Neuronal stem cell (in vitro differentiated cells): ENCODE measurements at regions not wholly inside any gene's neighbourhood (a gene's known extent, or its start where the extent isn't known, plus 50 kb on each side); places are given as distances from the start of the nearest gene placed in this dataset.
A peak's percentile ranks its signal among the peaks of the same experiment; 100 is the strongest.
"Not testable (repeated sequence)": the region's sequence is repeated elsewhere in the genome, so short reads cannot be mapped to it uniquely, and the experiment has no call there.

Experiments used
- DNase-seq: peaks from one replicate; pipeline ENCODE4 v3.0.0-alpha.2; 2013; ENCODE audit warnings: low spot score
- H2AFZ ChIP-seq: one replicate; pipeline ENCODE4 v1.6.1; 2013; ENCODE audit warnings: mild to moderate bottlenecking, low read length, inconsistent platforms
- H2AK5ac ChIP-seq: 2 replicates; pipeline ENCODE4 v1.6.1; 2013; ENCODE audit warnings: low read depth, mild to moderate bottlenecking, inconsistent platforms, low read length, moderate library complexity, mixed read lengths
- H2BK120ac ChIP-seq: 2 replicates; pipeline ENCODE4 v1.6.1; 2013; ENCODE audit warnings: low read depth, mild to moderate bottlenecking, inconsistent platforms, low read length, moderate library complexity, mixed read lengths
- H2BK12ac ChIP-seq: one replicate; pipeline ENCODE4 v1.6.1; 2013; ENCODE audit warnings: low read length, inconsistent platforms
- H2BK15ac ChIP-seq: 2 replicates; pipeline ENCODE4 v1.6.1; 2013; ENCODE audit warnings: mild to moderate bottlenecking, low read length, inconsistent platforms, mixed read lengths
- H2BK5ac ChIP-seq: one replicate; pipeline ENCODE4 v1.6.1; 2013; ENCODE audit warnings: inconsistent platforms, mild to moderate bottlenecking, low read length, moderate library complexity
- H3K14ac ChIP-seq: one replicate; pipeline ENCODE4 v1.6.1; 2013; ENCODE audit warnings: low read length, inconsistent platforms
- H3K18ac ChIP-seq: 2 replicates; pipeline ENCODE4 v1.6.1; 2013; ENCODE audit warnings: low read length, inconsistent platforms
- H3K23ac ChIP-seq: 2 replicates; pipeline ENCODE4 v1.6.1; 2013; ENCODE audit warnings: low read depth, mild to moderate bottlenecking, mixed read lengths, low read length, inconsistent platforms; ENCODE audit not compliant: poor library complexity
- H3K27ac ChIP-seq: replicated peaks from 3 replicates; pipeline ENCODE4 v1.5.1; 2013; ENCODE audit warnings: low read length, inconsistent platforms
- H3K27me3 ChIP-seq, 3 experiments: 2 replicates each; pipeline ENCODE4 v1.6.1; 2013; ENCODE audit warnings: low read length in 3 of 3, mild to moderate bottlenecking in 2 of 3, inconsistent platforms in 1 of 3, low read depth in 1 of 3, mixed read lengths in 1 of 3, moderate library complexity in 1 of 3; ENCODE audit not compliant: control insufficient read depth in 3 of 3, insufficient read depth in 3 of 3
- H3K36me3 ChIP-seq, 2 donors: replicated peaks in 1 of 2; 2 replicates each; pipeline ENCODE4 v1.6.1; 2013; ENCODE audit warnings: low read length in 2 of 2; ENCODE audit not compliant: control insufficient read depth in 2 of 2, insufficient read depth in 2 of 2
- H3K4ac ChIP-seq: 2 replicates; pipeline ENCODE4 v1.6.1; 2013; ENCODE audit warnings: inconsistent platforms, mild to moderate bottlenecking, low read length, moderate library complexity
- H3K4me1 ChIP-seq, 2 donors: 1 replicate in 1 of 2; 2 replicates in 1 of 2; pipeline ENCODE4 v1.6.1; 2013; ENCODE audit warnings: low read length in 2 of 2, low read depth in 1 of 2; ENCODE audit not compliant: control insufficient read depth in 2 of 2, insufficient read depth in 1 of 2
- H3K4me2 ChIP-seq: one replicate; pipeline ENCODE4 v1.6.1; 2013; ENCODE audit warnings: mild to moderate bottlenecking, low read length, inconsistent platforms; ENCODE audit not compliant: insufficient read depth, poor library complexity, severe bottlenecking
- H3K4me3 ChIP-seq, 2 donors: 2 replicates each; pipeline ENCODE4 v1.5.1; 2013; ENCODE audit warnings: low read length in 2 of 2, mild to moderate bottlenecking in 2 of 2, inconsistent platforms in 1 of 2, moderate library complexity in 1 of 2
- H3K79me1 ChIP-seq: one replicate; pipeline ENCODE4 v1.6.1; 2013; ENCODE audit warnings: low read depth, mild to moderate bottlenecking, inconsistent platforms, low read length, moderate library complexity
- H3K9ac ChIP-seq: one replicate; pipeline ENCODE4 v1.6.1; 2013; ENCODE audit warnings: mild to moderate bottlenecking, low read depth, low read length, inconsistent platforms; ENCODE audit not compliant: poor library complexity
- H3K9me3 ChIP-seq, 2 donors: replicated peaks in 1 of 2; 2 replicates each; pipeline versions ENCODE3 to v1.6.1; 2013; ENCODE audit warnings: low read length in 2 of 2, mild to moderate bottlenecking in 2 of 2, inconsistent platforms in 1 of 2, low read depth in 1 of 2, mixed read lengths in 1 of 2, moderate library complexity in 1 of 2; ENCODE audit not compliant: control insufficient read depth in 2 of 2, insufficient read depth in 1 of 2
- H4K8ac ChIP-seq: one replicate; pipeline ENCODE4 v1.6.1; 2013; ENCODE audit warnings: low read depth, mild to moderate bottlenecking, inconsistent platforms, low read length, moderate library complexity
- H4K91ac ChIP-seq: one replicate; pipeline ENCODE4 v1.6.1; 2013; ENCODE audit warnings: low read length, low read depth, mild to moderate bottlenecking, inconsistent platforms; ENCODE audit not compliant: poor library complexity
- WGBS, 2 donors: extraction: QIAGEN DNeasy Blood & Tissue Kit; methylation state at CpG; one replicate each; pipeline ENCODE4 v1.1.7; 2013; ENCODE audit warnings: missing lambda C conversion rate in 2 of 2, mixed read lengths in 1 of 2; ENCODE audit not compliant: insufficient read length in 2 of 2, insufficient replicate concordance in 1 of 2; ENCODE audit errors: extremely low coverage in 2 of 2; 5-methylcytosine and 5-hydroxymethylcytosine counted together

DNA sequence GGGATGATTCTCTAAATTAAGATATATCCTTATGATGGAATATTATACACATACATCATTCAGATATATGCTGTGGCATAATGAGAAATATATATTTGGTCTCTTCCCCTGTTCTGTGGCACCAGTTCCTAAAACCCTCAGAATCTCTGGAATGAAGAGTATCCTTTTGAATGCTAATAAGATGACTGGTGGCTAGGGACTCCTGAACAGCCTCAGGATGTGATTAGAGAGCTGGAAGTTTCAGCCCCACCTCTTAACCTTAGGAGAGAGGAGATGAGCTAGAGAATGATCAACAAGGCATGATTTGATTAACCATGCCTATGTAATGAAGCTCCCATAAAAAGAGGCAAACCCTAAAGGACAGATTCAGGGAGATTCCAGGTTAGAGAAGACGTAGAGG, 632.0 kb downstream of the IQCM start:
- Histone ChIP-seq H4K91ac (no peak overlapping the region), H2AK5ac (no peak overlapping the region), H3K23ac (no peak overlapping the region), H2AFZ (no peak overlapping the region), H3K27ac (no peak overlapping the region), H3K36me3 (no peaks in the 10 kb centered on the region), H2BK12ac (no peak overlapping the region), H3K4me3 (no peak overlapping the region), H2BK5ac (no peak overlapping the region), H3K9ac (no peak overlapping the region), H3K18ac (no peak overlapping the region), H2BK120ac (no peak overlapping the region), H3K14ac (no peak overlapping the region), H3K9me3 (no peaks in the 10 kb centered on the region), H2BK15ac (no peak overlapping the region), H3K4me1 (peaks cover 0 to 4% of the 10 kb centered on the region in 2 donors), H4K8ac (no peak overlapping the region), H3K4ac (no peak overlapping the region), H3K4me2 (no peak overlapping the region), H3K27me3 (no peaks in the 10 kb centered on the region), H3K79me1 (no peaks in the 10 kb centered on the region)
- DNase-seq, result no peak
- no CpG with 5 or more reads among the region's 1 CpG for WGBS, 2 donors

DNA sequence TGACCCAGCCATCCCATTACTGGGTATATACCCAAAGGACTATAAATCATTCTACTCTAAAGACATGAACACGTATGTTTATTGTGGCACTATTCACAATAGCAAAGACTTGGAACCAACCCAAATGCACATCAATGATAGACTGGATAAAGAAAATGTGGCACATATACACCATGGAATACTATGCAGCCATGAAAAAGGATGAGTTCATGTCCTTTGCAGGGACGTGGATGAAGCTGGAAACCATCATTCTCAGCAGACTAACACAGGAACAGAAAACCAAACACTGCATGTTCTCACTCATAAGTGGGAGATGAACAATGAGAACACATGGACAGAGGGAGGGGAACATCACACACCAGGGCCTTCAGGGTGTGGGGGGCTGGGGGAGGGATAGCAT, 634.2 kb downstream of the IQCM start:
- not testable (repeated sequence) for H2BK12ac ChIP-seq, H3K36me3 ChIP-seq, H2AK5ac ChIP-seq, H2BK15ac ChIP-seq, H3K4me3 ChIP-seq, H3K9me3 ChIP-seq, H3K4ac ChIP-seq, H3K9ac ChIP-seq, H3K4me1 ChIP-seq, H3K23ac ChIP-seq, H3K4me2 ChIP-seq, H4K8ac ChIP-seq, H3K18ac ChIP-seq, DNase-seq, H2AFZ ChIP-seq, H2BK120ac ChIP-seq, H4K91ac ChIP-seq, H3K14ac ChIP-seq, H3K27me3 ChIP-seq, H3K27ac ChIP-seq, H2BK5ac ChIP-seq, H3K79me1 ChIP-seq
- WGBS, 2 donors, result no CpG with 5 or more reads among the region's 2 CpGs

- H3K23ac ChIP-seq, result no peak overlapping the region
- no peaks in the 10 kb centered on the region for H3K9me3 ChIP-seq
- H3K27ac ChIP-seq, result no peak overlapping the region
- peak overlapping the region; percentile 45 for H2AFZ ChIP-seq
- H3K36me3 ChIP-seq, result no peaks in the 10 kb centered on the region
- H4K8ac ChIP-seq, result no peak overlapping the region
- peak overlapping the region; percentile 11 for H4K91ac ChIP-seq
- H3K4me1 ChIP-seq, result no peaks in the 10 kb centered on the region
- no peak overlapping the region for H3K14ac ChIP-seq
- no peak for DNase-seq
- H3K4ac ChIP-seq, result no peak overlapping the region
- no peak overlapping the region for H3K4me2 ChIP-seq
- no peak overlapping the region for H2BK15ac ChIP-seq
- H2BK12ac ChIP-seq, result no peak overlapping the region
- no peaks in the 10 kb centered on the region for H3K27me3 ChIP-seq
- no peak overlapping the region for H2AK5ac ChIP-seq
- no peak overlapping the region for H2BK5ac ChIP-seq
- H3K79me1 ChIP-seq, result no peaks in the 10 kb centered on the region
- no peak overlapping the region for H3K9ac ChIP-seq
- H3K18ac ChIP-seq, result no peak overlapping the region
- H2BK120ac ChIP-seq, result no peak overlapping the region
- no CpG with 5 or more reads among the region's 5 CpGs for WGBS, 2 donors
- no peak overlapping the region for H3K4me3 ChIP-seq
Observed at GRCh38 chr4:149176039-149176438, 639.6 kb downstream of the IQCM start.

GRCh38 chr4:149175549-149175948, 640.1 kb downstream of the IQCM start:
- Histone ChIP-seq H2BK5ac (no peak overlapping the region), H3K18ac (no peak overlapping the region), H3K79me1 (no peaks in the 10 kb centered on the region), H3K4ac (no peak overlapping the region), H2BK12ac (peak overlapping the region; percentile 2), H3K36me3 (no peaks in the 10 kb centered on the region), H2AFZ (no peak overlapping the region), H3K9me3 (no peaks in the 10 kb centered on the region), H3K23ac (no peak overlapping the region), H3K4me2 (no peak overlapping the region), H3K27me3 (no peaks in the 10 kb centered on the region), H3K27ac (no peak overlapping the region), H2BK15ac (no peak overlapping the region), H3K14ac (peak overlapping the region; percentile 31), H3K9ac (no peak overlapping the region), H2BK120ac (no peak overlapping the region), H3K4me1 (no peaks in the 10 kb centered on the region), H2AK5ac (no peak overlapping the region), H4K91ac (no peak overlapping the region), H4K8ac (no peak overlapping the region), H3K4me3 (no peak overlapping the region)
- DNase-seq, result no peak
- no CpG with 5 or more reads among the region's 5 CpGs for WGBS, 2 donors
